ENCODE measurements at regions not wholly inside any gene's neighbourhood (a gene's known extent, or its start where the extent isn't known, plus 50 kb on each side); places are given as distances from the start of the nearest gene placed in this dataset.
"Not testable (repeated sequence)": the region's sequence is repeated elsewhere in the genome, so short reads cannot be mapped to it uniquely, and the experiment has no call there.

- peak; percentile 39 for DNase-seq
These were observed 351.6 kb downstream of the NSUN3 start for GRCh38 chr3:94414418-94414817.

- DNase-seq: no peak
These were observed 353.9 kb downstream of the NSUN3 start for GRCh38 chr3:94416768-94417167.

- no peak for DNase-seq
These were observed 355.1 kb downstream of the NSUN3 start for GRCh38 chr3:94417963-94418455.

GRCh38 chr3:94420931-94421330 is 358.1 kb downstream of the NSUN3 start:
- no peak for DNase-seq

- no peak for DNase-seq
These were observed 360.7 kb downstream of the NSUN3 start for GRCh38 chr3:94423578-94423977.

GRCh38 chr3:94429517-94429916 is 366.7 kb downstream of the NSUN3 start:
- DNase-seq: no peak

GRCh38 chr3:94431876-94432570 is 369.2 kb downstream of the NSUN3 start:
- peak; percentile 13 for DNase-seq

- no peak for DNase-seq
These were observed 370.9 kb downstream of the NSUN3 start for GRCh38 chr3:94433811-94434210.

- no peak for DNase-seq
These were observed 378.1 kb downstream of the NSUN3 start for GRCh38 chr3:94440767-94441493.

GRCh38 chr3:94441494-94441847 is 378.6 kb downstream of the NSUN3 start:
- DNase-seq: no peak

- no peak for DNase-seq
These were observed 391.0 kb downstream of the NSUN3 start for GRCh38 chr3:94453864-94454263.

GRCh38 chr3:94459167-94459566 is 396.3 kb downstream of the NSUN3 start:
- no peak for DNase-seq

GRCh38 chr3:94460931-94461330 is 398.1 kb downstream of the NSUN3 start:
- DNase-seq: peak; percentile 2

- DNase-seq: no peak
These were observed 400.1 kb downstream of the NSUN3 start for GRCh38 chr3:94462931-94463330.

- no peak for DNase-seq
These were observed 409.6 kb downstream of the NSUN3 start for GRCh38 chr3:94472511-94472910.

GRCh38 chr3:94481226-94481898 is 418.5 kb downstream of the NSUN3 start:
- DNase-seq: no peak

- no peak for DNase-seq
These were observed 419.8 kb downstream of the NSUN3 start for GRCh38 chr3:94482686-94483085.

GRCh38 chr3:94483403-94483802 is 420.5 kb downstream of the NSUN3 start:
- DNase-seq: no peak

GRCh38 chr3:94494992-94495391 is 432.1 kb downstream of the NSUN3 start:
- DNase-seq: no peak

- no peak for DNase-seq
These were observed 437.3 kb downstream of the NSUN3 start for GRCh38 chr3:94500146-94500545.

GRCh38 chr3:94507354-94507753 is 444.5 kb downstream of the NSUN3 start:
- not testable (repeated sequence) for DNase-seq

- no peak for DNase-seq
These were observed 450.0 kb downstream of the NSUN3 start for GRCh38 chr3:94512876-94513275.

- DNase-seq: no peak
These were observed 450.7 kb downstream of the NSUN3 start for GRCh38 chr3:94513600-94513999.

GRCh38 chr3:94515983-94516382 is 453.1 kb downstream of the NSUN3 start:
- DNase-seq: no peak
